ENCODE measurements at regions not wholly inside any gene's neighbourhood (a gene's known extent, or its start where the extent isn't known, plus 50 kb on each side); places are given as distances from the start of the nearest gene placed in this dataset.

- intact Hi-C loops (cut with micrococcal nuclease): no loop called here
These were observed 429.0 kb upstream of the GRM3 start for GRCh38 chr7:86214734-86215133.

GRCh38 chr7:86212976-86213375, 430.7 kb upstream of the GRM3 start:
- H3K4me3 ChIP-seq: no peak overlapping the region
- no peaks in the 10 kb centered on the region for H3K4me1 ChIP-seq
- H3K27ac ChIP-seq (replicated peaks): no peak overlapping the region
- TF ChIP-seq, protein P1, sequence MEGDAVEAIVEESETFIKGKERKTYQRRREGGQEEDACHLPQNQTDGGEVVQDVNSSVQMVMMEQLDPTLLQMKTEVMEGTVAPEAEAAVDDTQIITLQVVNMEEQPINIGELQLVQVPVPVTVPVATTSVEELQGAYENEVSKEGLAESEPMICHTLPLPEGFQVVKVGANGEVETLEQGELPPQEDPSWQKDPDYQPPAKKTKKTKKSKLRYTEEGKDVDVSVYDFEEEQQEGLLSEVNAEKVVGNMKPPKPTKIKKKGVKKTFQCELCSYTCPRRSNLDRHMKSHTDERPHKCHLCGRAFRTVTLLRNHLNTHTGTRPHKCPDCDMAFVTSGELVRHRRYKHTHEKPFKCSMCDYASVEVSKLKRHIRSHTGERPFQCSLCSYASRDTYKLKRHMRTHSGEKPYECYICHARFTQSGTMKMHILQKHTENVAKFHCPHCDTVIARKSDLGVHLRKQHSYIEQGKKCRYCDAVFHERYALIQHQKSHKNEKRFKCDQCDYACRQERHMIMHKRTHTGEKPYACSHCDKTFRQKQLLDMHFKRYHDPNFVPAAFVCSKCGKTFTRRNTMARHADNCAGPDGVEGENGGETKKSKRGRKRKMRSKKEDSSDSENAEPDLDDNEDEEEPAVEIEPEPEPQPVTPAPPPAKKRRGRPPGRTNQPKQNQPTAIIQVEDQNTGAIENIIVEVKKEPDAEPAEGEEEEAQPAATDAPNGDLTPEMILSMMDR (IDR thresholded peaks at IDR 0.05; ENCODE audit: borderline replicate concordance): no peak
- no peak for DNase-seq
- no peaks in the 10 kb centered on the region for H3K9me3 ChIP-seq (replicated peaks)
- intact Hi-C loops (cut with micrococcal nuclease): no loop called here
- H3K36me3 ChIP-seq: no peaks in the 10 kb centered on the region
- no peaks in the 10 kb centered on the region for H3K27me3 ChIP-seq (ENCODE audit: low read depth)

More at GRCh38 chr7:86214734-86215133, 429.0 kb upstream of the GRM3 start:
- H3K9me3 ChIP-seq (replicated peaks): no peaks in the 10 kb centered on the region
- TF ChIP-seq, protein P1 (IDR thresholded peaks at IDR 0.05; ENCODE audit: borderline replicate concordance): no peak
- no peak overlapping the region for H3K4me3 ChIP-seq
- no peak overlapping the region for H3K27ac ChIP-seq (replicated peaks)
- no peaks in the 10 kb centered on the region for H3K4me1 ChIP-seq
- no peaks in the 10 kb centered on the region for H3K36me3 ChIP-seq
- DNase-seq: no peak
- no peaks in the 10 kb centered on the region for H3K27me3 ChIP-seq (ENCODE audit: low read depth)

DNA sequence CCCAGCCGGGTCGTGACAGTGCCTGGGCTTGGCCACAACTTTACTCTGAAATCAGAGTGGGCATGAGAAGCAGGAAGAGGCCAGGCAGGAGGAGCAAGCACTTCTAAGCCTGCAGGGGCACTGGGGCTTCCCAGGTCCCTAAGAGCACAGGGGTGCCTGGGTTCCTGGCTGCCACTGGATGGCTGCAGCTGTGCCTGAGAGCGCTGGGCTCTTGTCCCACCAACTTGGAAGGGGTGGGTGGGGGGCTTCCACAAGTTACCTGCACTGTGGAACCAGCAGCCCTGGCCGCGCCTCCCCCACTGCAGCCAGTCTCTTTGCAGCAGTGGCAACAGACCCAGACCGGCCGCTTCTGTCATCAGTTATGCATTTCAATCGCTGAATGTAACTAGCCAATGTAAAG, 434.7 kb upstream of the GRM3 start:
- intact Hi-C loops (cut with micrococcal nuclease): no loop called here
- DNase-seq: no peak

DNA sequence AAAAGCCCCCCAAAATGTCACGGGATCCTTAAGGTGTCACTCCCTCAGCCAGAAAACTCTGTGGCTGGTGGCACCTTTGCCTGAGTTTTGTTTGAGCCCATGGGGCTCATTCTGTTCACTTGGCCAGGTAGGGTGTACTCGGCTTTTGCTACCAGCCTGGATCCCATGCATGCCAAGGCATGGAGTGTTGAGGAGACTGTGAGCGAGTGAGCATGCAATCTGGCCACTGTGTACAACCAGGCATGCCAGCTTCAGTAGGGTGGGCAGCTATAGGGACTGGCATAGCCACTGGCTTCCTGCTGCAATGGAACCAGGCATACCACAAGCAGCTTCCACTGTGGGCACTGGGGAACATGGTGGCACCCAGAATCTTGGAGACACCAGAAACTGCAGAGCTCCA, 436.0 kb upstream of the GRM3 start:
- Histone ChIP-seq H3K9me3 (replicated peaks) (peaks cover 10% of the 10 kb centered on the region), H3K4me3 (no peak overlapping the region), H3K27me3 (ENCODE audit: low read depth) (no peaks in the 10 kb centered on the region), H3K4me1 (no peaks in the 10 kb centered on the region), H3K27ac (replicated peaks) (no peak overlapping the region), H3K36me3 (no peaks in the 10 kb centered on the region)
- TF ChIP-seq, protein P1 (IDR thresholded peaks at IDR 0.05; ENCODE audit: borderline replicate concordance): no peak
- intact Hi-C loops (cut with micrococcal nuclease): no loop called here
- DNase-seq: no peak

More for the DNA sequence above, 434.7 kb upstream of the GRM3 start:
- H3K4me3 ChIP-seq: no peak overlapping the region
- no peaks in the 10 kb centered on the region for H3K36me3 ChIP-seq
- no peaks in the 10 kb centered on the region for H3K27me3 ChIP-seq (ENCODE audit: low read depth)
- no peaks in the 10 kb centered on the region for H3K4me1 ChIP-seq
- H3K27ac ChIP-seq (replicated peaks): no peak overlapping the region
- TF ChIP-seq, protein P1 (IDR thresholded peaks at IDR 0.05; ENCODE audit: borderline replicate concordance): no peak
- H3K9me3 ChIP-seq (replicated peaks): peaks cover 8% of the 10 kb centered on the region

DNA sequence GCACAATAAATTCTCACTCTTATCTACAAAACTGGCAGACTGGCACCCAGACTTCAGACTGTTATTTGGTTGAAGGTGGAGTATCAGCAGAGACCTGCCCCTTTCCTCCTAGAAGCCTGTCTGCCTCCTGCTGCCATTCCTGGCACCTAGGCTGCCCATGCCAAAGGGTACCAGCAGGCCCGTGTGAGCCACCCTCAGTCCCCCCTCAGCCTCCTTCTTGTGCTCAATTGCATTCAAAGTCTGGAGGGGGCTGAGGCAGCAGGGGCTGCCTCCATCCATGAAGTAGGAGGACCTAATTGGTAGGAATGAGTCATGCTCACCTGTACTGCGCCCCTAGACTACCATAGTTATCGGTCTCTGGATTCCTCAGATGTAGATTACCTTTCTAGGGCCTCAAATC, 440.9 kb upstream of the GRM3 start:
- Histone ChIP-seq H3K4me3 (no peak overlapping the region), H3K9me3 (replicated peaks) (peaks cover 33% of the 10 kb centered on the region), H3K4me1 (no peaks in the 10 kb centered on the region), H3K27me3 (ENCODE audit: low read depth) (no peaks in the 10 kb centered on the region), H3K27ac (replicated peaks) (no peak overlapping the region), H3K36me3 (no peaks in the 10 kb centered on the region)
- TF ChIP-seq, protein P1 (IDR thresholded peaks at IDR 0.05; ENCODE audit: borderline replicate concordance): no peak
- intact Hi-C loops (cut with micrococcal nuclease): no loop called here
- DNase-seq: no peak

DNA sequence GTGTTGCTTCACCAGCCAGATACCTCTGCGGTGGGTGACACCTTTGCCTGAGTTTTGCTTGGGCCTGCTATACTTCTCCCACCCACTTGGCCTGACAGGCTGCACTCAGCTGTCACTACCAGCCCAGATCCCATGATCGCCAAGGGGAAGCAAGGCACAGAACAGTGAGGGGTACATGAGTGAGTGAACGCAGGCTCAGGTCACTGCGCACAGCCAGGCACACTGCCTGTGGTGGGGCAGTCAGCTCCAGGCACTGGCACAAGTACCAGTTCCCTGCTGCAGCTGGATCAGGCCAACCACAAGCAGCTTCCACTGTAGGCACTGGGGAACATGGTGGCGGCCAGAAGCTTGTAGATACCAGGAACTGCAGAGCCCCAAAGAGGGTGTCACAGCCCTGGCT, 441.9 kb upstream of the GRM3 start:
- Histone ChIP-seq H3K27me3 (ENCODE audit: low read depth) (no peaks in the 10 kb centered on the region), H3K4me3 (no peak overlapping the region), H3K27ac (replicated peaks) (no peak overlapping the region), H3K9me3 (replicated peaks) (peaks cover 25% of the 10 kb centered on the region), H3K4me1 (no peaks in the 10 kb centered on the region), H3K36me3 (no peaks in the 10 kb centered on the region)
- intact Hi-C loops (cut with micrococcal nuclease): no loop called here
- no peak for DNase-seq
- TF ChIP-seq, protein P1 (IDR thresholded peaks at IDR 0.05; ENCODE audit: borderline replicate concordance): no peak

All from left ventricle myocardium inferior (tissue), 1 donor.